ENCODE measurements at regions not wholly inside any gene's neighbourhood (a gene's known extent, or its start where the extent isn't known, plus 50 kb on each side); places are given as distances from the start of the nearest gene placed in this dataset.

DNA sequence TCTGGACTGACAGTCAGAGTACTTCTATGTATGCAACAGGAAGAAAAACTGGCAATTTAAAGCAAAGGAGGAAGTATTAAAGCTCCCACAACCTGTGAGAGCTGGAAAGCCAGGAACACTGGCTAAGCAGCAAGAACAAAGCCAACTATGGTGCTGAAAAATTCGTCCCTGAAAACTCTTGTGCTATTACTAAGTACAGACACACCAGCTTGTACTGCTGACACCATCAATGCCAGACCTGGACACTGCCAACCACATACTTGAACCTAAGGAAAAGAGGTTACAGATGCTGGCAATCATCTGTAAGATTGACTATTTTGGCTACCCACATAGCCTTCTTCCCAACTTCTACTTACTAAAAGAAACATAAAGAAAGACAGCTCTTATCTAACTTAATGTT, 1110.6 kb downstream of the SORCS3 start:
- H2BK15ac ChIP-seq (ENCODE audit: low read length): no peak overlapping the region
- no peak for TF ChIP-seq ZNF274 (IDR thresholded peaks at IDR 0.05; ENCODE audit: borderline replicate concordance, extremely low read depth, low read length)
- TF ChIP-seq ASH2L (IDR thresholded peaks at IDR 0.05; ENCODE audit: low read length): no peak
- no peak for TF ChIP-seq TBP (IDR thresholded peaks at IDR 0.05; ENCODE audit: low read depth, low read length)
- no peak for TF ChIP-seq TAF7 (optimal IDR thresholded peaks at IDR 0.05; ENCODE audit: borderline replicate concordance, low read depth, low read length)
- no peak for TF ChIP-seq POU5F1 (IDR thresholded peaks at IDR 0.05; ENCODE audit: low read depth, low read length)
- TF ChIP-seq MAFK (IDR thresholded peaks at IDR 0.05; ENCODE audit: low read depth, low read length): no peak
- TF ChIP-seq JUND (IDR thresholded peaks at IDR 0.05; ENCODE audit: low read length): no peak
- no peak for TF ChIP-seq BRCA1 (IDR thresholded peaks at IDR 0.05; ENCODE audit: low read depth, low read length)
- TF ChIP-seq KDM5A (IDR thresholded peaks at IDR 0.05; ENCODE audit: low read length): no peak
- no peaks in the 10 kb centered on the region for H4K20me1 ChIP-seq (replicated peaks in 1 of 2; ENCODE audit: control insufficient read depth in 1 of 2, insufficient read depth in 2 of 2, low read length in 2 of 2)
- H3K4me2 ChIP-seq (ENCODE audit: insufficient read depth in 1 of 2, low read depth in 2 of 2, low read length in 2 of 2): no peak overlapping the region
- no peaks in the 10 kb centered on the region for H3K79me2 ChIP-seq (ENCODE audit: control insufficient read depth in 1 of 2, insufficient read depth in 2 of 2, low read length in 2 of 2)
- FAIRE-seq: no peak
- no peak overlapping the region for H3K4ac ChIP-seq (replicated peaks; ENCODE audit: insufficient read length, low read depth, low read length)
- H3K23me2 ChIP-seq (ENCODE audit: low read depth, low read length): no peaks in the 10 kb centered on the region
- H2AFZ ChIP-seq (ENCODE audit: low read length): no peak overlapping the region
- H3K4me1 ChIP-seq (replicated peaks in 1 of 4; ENCODE audit: control insufficient read depth in 3 of 4, insufficient read depth in 4 of 4, low read length in 3 of 4): no peaks in the 10 kb centered on the region
- H2BK20ac ChIP-seq (ENCODE audit: low read length): no peak overlapping the region
- no peaks in the 10 kb centered on the region for H3K79me1 ChIP-seq (ENCODE audit: low read depth, low read length)
- H4K91ac ChIP-seq (replicated peaks; ENCODE audit: insufficient read length, low read length): no peak overlapping the region
- no peak overlapping the region for H3K4me3 ChIP-seq (ENCODE audit: extremely low read depth in 1 of 4, insufficient read depth in 2 of 4, low read depth in 3 of 4, low read length in 4 of 4)
- ChIA-PET POLR2A (ENCODE audit: partially characterized antibody) (no interaction called here), CTCF (ENCODE audit: partially characterized antibody) (interaction anchor here (1.0 kb wide), 1 partner anchor 22 kb away, joined by 3 read pairs; no protein-coding TSS in a partner anchor)
- no peak overlapping the region for H4K8ac ChIP-seq (ENCODE audit: extremely low read depth, insufficient read depth, low read length)
- H3K27me3 ChIP-seq (replicated peaks in 1 of 4; ENCODE audit: control insufficient read depth in 3 of 4, extremely low read depth in 1 of 4, insufficient read depth in 3 of 4, low read length in 3 of 4): no peaks in the 10 kb centered on the region
- no peak overlapping the region for H2BK120ac ChIP-seq (replicated peaks; ENCODE audit: low read depth, low read length)
- no peak overlapping the region for H3K56ac ChIP-seq (replicated peaks; ENCODE audit: insufficient read length, low read depth, low read length)
- no peak overlapping the region for H2BK12ac ChIP-seq (ENCODE audit: low read depth, low read length)
- no peak overlapping the region for H3K23ac ChIP-seq (ENCODE audit: insufficient read length)
- 88% methylated on average over 1 of the region's 1 CpG; no CpG with 5 or more reads in 1 of the 2 experiments for WGBS, 2 experiments (ENCODE audit: extremely low coverage in 1 of 2, insufficient coverage in 1 of 2, insufficient read length in 1 of 2, insufficient replicate concordance in 2 of 2, low coverage in 1 of 2, low lambda C conversion rate in 2 of 2, missing lambda C conversion rate in 1 of 2)
- H3K36me3 ChIP-seq (ENCODE audit: control insufficient read depth in 2 of 4, insufficient read depth in 4 of 4, low read length in 3 of 4): no peaks in the 10 kb centered on the region
- H3K9ac ChIP-seq (replicated peaks in 1 of 4; ENCODE audit: extremely low read depth in 1 of 4, low read depth in 3 of 4, low read length in 3 of 4): no peak overlapping the region
- H4K5ac ChIP-seq (ENCODE audit: insufficient read length, low read depth, low read length): no peak overlapping the region
- no peak for DNase-seq (ENCODE audit: low read depth in 1 of 2, low spot score in 2 of 2)
- no peak overlapping the region for H2BK5ac ChIP-seq (ENCODE audit: low read depth, low read length)
- no peak overlapping the region for H3K14ac ChIP-seq (ENCODE audit: insufficient read length)
- H3K9me3 ChIP-seq (ENCODE audit: insufficient read depth in 2 of 2, low read depth in 1 of 2, low read length in 1 of 2): no peaks in the 10 kb centered on the region
- no peak overlapping the region for H3K27ac ChIP-seq (ENCODE audit: low read depth, low read length)
- H2AK5ac ChIP-seq (ENCODE audit: low read depth, low read length): no peak overlapping the region
- no peak overlapping the region for H3K18ac ChIP-seq (ENCODE audit: extremely low read depth, low read length)
